H9 (cell line): ENCODE measurements at regions not wholly inside any gene's neighbourhood (a gene's known extent, or its start where the extent isn't known, plus 50 kb on each side); places are given as distances from the start of the nearest gene placed in this dataset.

Experiments
- DNase-seq: peaks from one replicate; pipeline ENCODE4 v3.0.0-alpha.2; 2017
- H2AFZ ChIP-seq: one replicate; pipeline ENCODE4 v1.6.1; 2013; ENCODE audit warnings: mild to moderate bottlenecking, low read length, control low read depth, moderate library complexity
- H2AK5ac ChIP-seq: 2 replicates; pipeline ENCODE4 v1.6.1; 2013; ENCODE audit warnings: low read length, control low read depth, mixed read lengths; ENCODE audit not compliant: insufficient read length
- H2BK120ac ChIP-seq: one replicate; pipeline ENCODE4 v1.6.1; 2013; ENCODE audit warnings: low read depth, mild to moderate bottlenecking, low read length, control low read depth, inconsistent platforms; ENCODE audit not compliant: poor library complexity, severe bottlenecking
- H2BK12ac ChIP-seq: 2 replicates; pipeline ENCODE4 v1.6.1; 2013; ENCODE audit warnings: low read length, control low read depth, mixed read lengths, low read depth; ENCODE audit not compliant: insufficient read length
- H2BK15ac ChIP-seq: 2 replicates; pipeline ENCODE4 v1.6.1; 2013; ENCODE audit warnings: low read depth, low read length, control low read depth
- H2BK20ac ChIP-seq: one replicate; pipeline ENCODE4 v1.6.1; 2013; ENCODE audit warnings: low read depth, mild to moderate bottlenecking, low read length, control low read depth, inconsistent platforms; ENCODE audit not compliant: poor library complexity, severe bottlenecking
- H2BK5ac ChIP-seq: 2 replicates; pipeline ENCODE4 v1.6.1; 2013; ENCODE audit warnings: low read length, control low read depth, mixed read lengths; ENCODE audit not compliant: insufficient read length
- H3K14ac ChIP-seq: 2 replicates; pipeline ENCODE4 v1.6.1; 2013; ENCODE audit warnings: low read length, control low read depth; ENCODE audit not compliant: insufficient read depth
- H3K18ac ChIP-seq: 2 replicates; pipeline ENCODE4 v1.6.1; 2013; ENCODE audit warnings: low read depth, mild to moderate bottlenecking, mixed read lengths, low read length, control low read depth; ENCODE audit not compliant: insufficient read length
- H3K23ac ChIP-seq: 2 replicates; pipeline ENCODE4 v1.6.1; 2013; ENCODE audit warnings: low read length, control low read depth, mixed read lengths, low read depth; ENCODE audit not compliant: insufficient read length
- H3K23me2 ChIP-seq: 2 replicates; pipeline ENCODE4 v1.6.1; 2013; ENCODE audit warnings: low read depth, mild to moderate bottlenecking, mixed read lengths, low read length, control low read depth; ENCODE audit not compliant: insufficient read length, poor library complexity, severe bottlenecking
- H3K27ac ChIP-seq: 2 replicates; pipeline ENCODE4 v1.5.1; 2013; ENCODE audit warnings: low read length, control low read depth, mixed read lengths, low read depth; ENCODE audit not compliant: insufficient read length
- H3K27me3 ChIP-seq: 2 replicates; pipeline ENCODE4 v1.6.1; 2013; ENCODE audit warnings: low read length, control low read depth, inconsistent platforms; ENCODE audit not compliant: insufficient read depth
- H3K4ac ChIP-seq: 2 replicates; pipeline ENCODE4 v1.6.1; 2013; ENCODE audit warnings: low read depth, mild to moderate bottlenecking, control low read depth, inconsistent platforms, low read length, moderate library complexity
- H3K4me1 ChIP-seq: 2 replicates; pipeline ENCODE4 v1.6.1; 2013; ENCODE audit warnings: low read length, control low read depth, inconsistent platforms; ENCODE audit not compliant: insufficient read depth
- H3K4me2 ChIP-seq: 2 replicates; pipeline ENCODE4 v1.6.1; 2013; ENCODE audit warnings: low read length, control low read depth, mixed read lengths; ENCODE audit not compliant: insufficient read length, insufficient read depth
- H3K56ac ChIP-seq: 2 replicates; pipeline ENCODE4 v1.6.1; 2013; ENCODE audit warnings: low read depth, mild to moderate bottlenecking, mixed read lengths, low read length, control low read depth; ENCODE audit not compliant: insufficient read length
- H3K79me1 ChIP-seq: 2 replicates; pipeline ENCODE4 v1.6.1; 2013; ENCODE audit warnings: low read depth, mild to moderate bottlenecking, moderate library complexity, low read length, control low read depth, inconsistent platforms; ENCODE audit not compliant: insufficient read depth, poor library complexity, severe bottlenecking
- H3K79me2 ChIP-seq: 2 replicates; pipeline ENCODE4 v1.6.1; 2013; ENCODE audit warnings: low read length, control low read depth, inconsistent platforms; ENCODE audit not compliant: insufficient read depth
- H3K9ac ChIP-seq: 2 replicates; pipeline ENCODE4 v1.6.1; 2013; ENCODE audit warnings: low read length, control low read depth, mixed read lengths; ENCODE audit not compliant: insufficient read length; ENCODE audit errors: extremely low read depth
- H3K9me3 ChIP-seq: one replicate; pipeline ENCODE4 v1.6.1; 2013; ENCODE audit warnings: low read depth, low read length, inconsistent platforms; ENCODE audit not compliant: control insufficient read depth
- H3T11ph ChIP-seq: one replicate; pipeline ENCODE4 v1.6.1; 2013; ENCODE audit warnings: mild to moderate bottlenecking, low read length, control low read depth, inconsistent platforms
- H4K20me1 ChIP-seq: one replicate; pipeline ENCODE4 v1.6.1; 2013; ENCODE audit not compliant: control insufficient read depth, insufficient read length, insufficient read depth
- H4K5ac ChIP-seq: 2 replicates; pipeline ENCODE4 v1.6.1; 2013; ENCODE audit warnings: low read depth, mild to moderate bottlenecking, mixed read lengths, low read length, control low read depth; ENCODE audit not compliant: insufficient read length
- H4K8ac ChIP-seq: replicated peaks from 2 replicates; pipeline ENCODE4 v1.6.1; 2013; ENCODE audit warnings: low read length, control low read depth, mixed read lengths, low read depth; ENCODE audit not compliant: insufficient read length
- H4K91ac ChIP-seq: 2 replicates; pipeline ENCODE4 v1.6.1; 2013; ENCODE audit warnings: low read depth, mild to moderate bottlenecking, moderate library complexity, mixed read lengths, low read length, control low read depth; ENCODE audit not compliant: insufficient read length
- H3K27ac Mint-ChIP-seq, 3 experiments: 2 replicates in 2 of 3; 3 replicates in 1 of 3; pipeline ENCODE4 v1.8.0; 2020 to 2021; ENCODE audit warnings: mixed read lengths in 3 of 3, mild to moderate bottlenecking in 1 of 3, moderate library complexity in 1 of 3
- H3K27me3 Mint-ChIP-seq: 2 replicates; pipeline ENCODE4 v1.8.0; 2021; ENCODE audit warnings: low read depth, mild to moderate bottlenecking, moderate library complexity, mixed read lengths
- H3K36me3 Mint-ChIP-seq, 3 experiments: 2 replicates in 2 of 3; 3 replicates in 1 of 3; pipeline ENCODE4 v1.8.0; 2020 to 2021; ENCODE audit warnings: low read depth in 3 of 3, mixed read lengths in 3 of 3; ENCODE audit not compliant: insufficient read depth in 1 of 3
- H3K4me1 Mint-ChIP-seq, 2 experiments: 2 replicates each; pipeline ENCODE4 v1.8.0; 2020; ENCODE audit warnings: mixed read lengths in 2 of 2
- H3K4me3 Mint-ChIP-seq, 2 experiments: 2 replicates in 1 of 2; 3 replicates in 1 of 2; pipeline ENCODE4 v1.8.0; 2020 to 2021; ENCODE audit warnings: mild to moderate bottlenecking in 2 of 2, mixed read lengths in 2 of 2, moderate library complexity in 1 of 2
- H3K9me3 Mint-ChIP-seq, 2 experiments: 2 replicates in 1 of 2; 3 replicates in 1 of 2; pipeline ENCODE4 v1.8.0; 2020; ENCODE audit warnings: mild to moderate bottlenecking in 2 of 2, mixed read lengths in 2 of 2, moderate library complexity in 1 of 2
- WGBS: extraction: QIAGEN DNeasy Blood & Tissue Kit; methylation state at CpG from one replicate; pipeline ENCODE4 v1.1.7; 2013; ENCODE audit warnings: missing lambda C conversion rate, low lambda C conversion rate, mixed read lengths; ENCODE audit not compliant: insufficient read length; ENCODE audit errors: extremely low coverage; 5-methylcytosine and 5-hydroxymethylcytosine counted together
- TF ChIP-seq, protein P1 (sequence below): fragments of 200-600 bp; sonication (generic); conservative IDR thresholded peaks from 3 replicates; pipeline ENCODE4 v1.8.0; 2021; ENCODE audit warnings: antibody characterized with exemption, mild to moderate bottlenecking

- H2BK15ac ChIP-seq = no peak overlapping the region
- no peaks in the 10 kb centered on the region for H3K4me1 ChIP-seq
- H3K14ac ChIP-seq = no peak overlapping the region
- no peak overlapping the region for H2BK5ac ChIP-seq
- DNase-seq = no peak
- no peak overlapping the region for H2BK120ac ChIP-seq
- no peak overlapping the region for H3K56ac ChIP-seq
- no peak overlapping the region for H3K27ac Mint-ChIP-seq
- H3K27me3 Mint-ChIP-seq = no peaks in the 10 kb centered on the region
- H3K23me2 ChIP-seq = no peaks in the 10 kb centered on the region
- no peaks in the 10 kb centered on the region for H3K36me3 Mint-ChIP-seq
- no peaks in the 10 kb centered on the region for H4K20me1 ChIP-seq
- H3K18ac ChIP-seq = no peak overlapping the region
- WGBS = no CpG with 5 or more reads among the region's 1 CpG
- H3K4me2 ChIP-seq = no peak overlapping the region
- no peak overlapping the region for H2BK12ac ChIP-seq
- H3K4me3 Mint-ChIP-seq = no peak overlapping the region
- TF ChIP-seq, protein P1, sequence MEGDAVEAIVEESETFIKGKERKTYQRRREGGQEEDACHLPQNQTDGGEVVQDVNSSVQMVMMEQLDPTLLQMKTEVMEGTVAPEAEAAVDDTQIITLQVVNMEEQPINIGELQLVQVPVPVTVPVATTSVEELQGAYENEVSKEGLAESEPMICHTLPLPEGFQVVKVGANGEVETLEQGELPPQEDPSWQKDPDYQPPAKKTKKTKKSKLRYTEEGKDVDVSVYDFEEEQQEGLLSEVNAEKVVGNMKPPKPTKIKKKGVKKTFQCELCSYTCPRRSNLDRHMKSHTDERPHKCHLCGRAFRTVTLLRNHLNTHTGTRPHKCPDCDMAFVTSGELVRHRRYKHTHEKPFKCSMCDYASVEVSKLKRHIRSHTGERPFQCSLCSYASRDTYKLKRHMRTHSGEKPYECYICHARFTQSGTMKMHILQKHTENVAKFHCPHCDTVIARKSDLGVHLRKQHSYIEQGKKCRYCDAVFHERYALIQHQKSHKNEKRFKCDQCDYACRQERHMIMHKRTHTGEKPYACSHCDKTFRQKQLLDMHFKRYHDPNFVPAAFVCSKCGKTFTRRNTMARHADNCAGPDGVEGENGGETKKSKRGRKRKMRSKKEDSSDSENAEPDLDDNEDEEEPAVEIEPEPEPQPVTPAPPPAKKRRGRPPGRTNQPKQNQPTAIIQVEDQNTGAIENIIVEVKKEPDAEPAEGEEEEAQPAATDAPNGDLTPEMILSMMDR = no peak
- no peak overlapping the region for H3K23ac ChIP-seq
- no peaks in the 10 kb centered on the region for H3K27me3 ChIP-seq
- H4K91ac ChIP-seq = no peak overlapping the region
- H3K9ac ChIP-seq = no peak overlapping the region
- no peak overlapping the region for H3K27ac ChIP-seq
- peaks cover 0 to 3% of the 10 kb centered on the region in 2 experiments; a peak in 1 of 4 replicates for H3K4me1 Mint-ChIP-seq
- no peaks in the 10 kb centered on the region for H3K9me3 ChIP-seq
- no peak overlapping the region for H4K5ac ChIP-seq
- no peak overlapping the region for H4K8ac ChIP-seq
- H3K79me2 ChIP-seq = no peaks in the 10 kb centered on the region
- no peak overlapping the region for H2AK5ac ChIP-seq
- H3K4ac ChIP-seq = no peak overlapping the region
- no peaks in the 10 kb centered on the region; a peak in 1 of 5 replicates for H3K9me3 Mint-ChIP-seq
- no peak overlapping the region for H2BK20ac ChIP-seq
- H2AFZ ChIP-seq = no peak overlapping the region
- no peaks in the 10 kb centered on the region for H3K79me1 ChIP-seq
- no peak overlapping the region for H3T11ph ChIP-seq
These were observed 436.9 kb upstream of the MARCKS start for GRCh38 chr6:113420290-113420689.
